Lower leg skin (tissue), 3 donors: ENCODE measurements at regions not wholly inside any gene's neighbourhood (a gene's known extent, or its start where the extent isn't known, plus 50 kb on each side); places are given as distances from the start of the nearest gene placed in this dataset.

Experiments
- POLR2A ChIP-seq, 2 donors: fragments of 450-650 bp; IDR thresholded peaks; one replicate each; pipeline ENCODE4 v1.6.1; 2016 to 2017; ENCODE audit warnings: antibody characterized with exemption in 2 of 2, mild to moderate bottlenecking in 1 of 2, moderate library complexity in 1 of 2
- TF ChIP-seq, protein P1 (sequence below), 3 donors: fragments of 450-650 bp; IDR thresholded peaks; one replicate each; pipeline ENCODE4 v1.5.1; 2016; ENCODE audit warnings: antibody characterized with exemption in 3 of 3, mild to moderate bottlenecking in 3 of 3, moderate library complexity in 2 of 3

- TF ChIP-seq, protein P1, sequence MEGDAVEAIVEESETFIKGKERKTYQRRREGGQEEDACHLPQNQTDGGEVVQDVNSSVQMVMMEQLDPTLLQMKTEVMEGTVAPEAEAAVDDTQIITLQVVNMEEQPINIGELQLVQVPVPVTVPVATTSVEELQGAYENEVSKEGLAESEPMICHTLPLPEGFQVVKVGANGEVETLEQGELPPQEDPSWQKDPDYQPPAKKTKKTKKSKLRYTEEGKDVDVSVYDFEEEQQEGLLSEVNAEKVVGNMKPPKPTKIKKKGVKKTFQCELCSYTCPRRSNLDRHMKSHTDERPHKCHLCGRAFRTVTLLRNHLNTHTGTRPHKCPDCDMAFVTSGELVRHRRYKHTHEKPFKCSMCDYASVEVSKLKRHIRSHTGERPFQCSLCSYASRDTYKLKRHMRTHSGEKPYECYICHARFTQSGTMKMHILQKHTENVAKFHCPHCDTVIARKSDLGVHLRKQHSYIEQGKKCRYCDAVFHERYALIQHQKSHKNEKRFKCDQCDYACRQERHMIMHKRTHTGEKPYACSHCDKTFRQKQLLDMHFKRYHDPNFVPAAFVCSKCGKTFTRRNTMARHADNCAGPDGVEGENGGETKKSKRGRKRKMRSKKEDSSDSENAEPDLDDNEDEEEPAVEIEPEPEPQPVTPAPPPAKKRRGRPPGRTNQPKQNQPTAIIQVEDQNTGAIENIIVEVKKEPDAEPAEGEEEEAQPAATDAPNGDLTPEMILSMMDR (IDR thresholded peaks at IDR 0.05), result no peak
- no peak for TF ChIP-seq POLR2A (IDR thresholded peaks at IDR 0.05)
These were observed 108.8 kb upstream of the DLX2 start for GRCh38 chr2:172211512-172211911.
